Retinal pigment epithelial cell (primary cell): ENCODE measurements at regions not wholly inside any gene's neighbourhood (a gene's known extent, or its start where the extent isn't known, plus 50 kb on each side); places are given as distances from the start of the nearest gene placed in this dataset.

Source experiments
- DNase-seq: peaks from one replicate; pipeline ENCODE4 v3.0.0-alpha.2; 2010; ENCODE audit warnings: low read depth
- H3K4me3 ChIP-seq: 2 replicates; pipeline ENCODE4 v1.5.1; 2011; ENCODE audit warnings: mild to moderate bottlenecking, low read length, control low read depth, moderate library complexity
- TF ChIP-seq, protein P1 (sequence below): conservative IDR thresholded peaks from 2 replicates; pipeline ENCODE4 v1.5.1; 2011; ENCODE audit warnings: low read depth, low read length, control low read depth, inconsistent platforms

DNA sequence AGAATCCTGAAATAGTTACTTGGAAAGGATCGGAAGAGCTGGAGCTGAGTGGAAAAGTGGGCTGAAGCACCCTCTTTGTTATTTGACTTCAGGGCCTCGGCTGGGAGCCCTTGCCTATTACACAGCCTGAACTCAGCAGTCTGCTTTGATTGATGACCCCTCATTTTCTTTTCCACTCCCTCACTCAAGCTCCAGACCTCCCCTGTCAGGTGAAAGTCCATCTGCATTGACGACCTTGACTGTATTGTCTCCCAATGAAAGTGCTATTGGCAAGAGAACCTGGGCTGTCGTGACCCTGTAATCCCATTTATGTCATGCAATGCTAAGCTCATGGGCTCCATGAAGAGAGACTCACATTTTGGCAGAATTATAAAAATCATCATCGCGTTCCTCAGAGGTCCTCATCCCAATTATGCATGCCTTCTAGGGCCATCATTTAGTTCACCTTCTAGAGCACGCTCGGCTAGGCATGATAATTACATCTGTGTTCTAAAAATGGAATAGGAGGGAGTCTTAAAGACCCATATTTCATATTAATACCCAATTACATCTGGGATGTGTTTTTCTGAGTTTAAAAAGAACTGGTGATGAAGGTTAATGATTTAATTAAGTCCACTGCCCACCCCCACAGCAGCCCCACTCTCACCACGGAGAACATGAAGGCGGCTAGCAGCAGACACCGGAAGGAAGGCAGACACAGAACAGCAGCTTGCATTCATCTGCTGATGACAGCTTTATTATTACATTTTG lies 472.5 kb downstream of the PID1 start:
- TF ChIP-seq, protein P1, sequence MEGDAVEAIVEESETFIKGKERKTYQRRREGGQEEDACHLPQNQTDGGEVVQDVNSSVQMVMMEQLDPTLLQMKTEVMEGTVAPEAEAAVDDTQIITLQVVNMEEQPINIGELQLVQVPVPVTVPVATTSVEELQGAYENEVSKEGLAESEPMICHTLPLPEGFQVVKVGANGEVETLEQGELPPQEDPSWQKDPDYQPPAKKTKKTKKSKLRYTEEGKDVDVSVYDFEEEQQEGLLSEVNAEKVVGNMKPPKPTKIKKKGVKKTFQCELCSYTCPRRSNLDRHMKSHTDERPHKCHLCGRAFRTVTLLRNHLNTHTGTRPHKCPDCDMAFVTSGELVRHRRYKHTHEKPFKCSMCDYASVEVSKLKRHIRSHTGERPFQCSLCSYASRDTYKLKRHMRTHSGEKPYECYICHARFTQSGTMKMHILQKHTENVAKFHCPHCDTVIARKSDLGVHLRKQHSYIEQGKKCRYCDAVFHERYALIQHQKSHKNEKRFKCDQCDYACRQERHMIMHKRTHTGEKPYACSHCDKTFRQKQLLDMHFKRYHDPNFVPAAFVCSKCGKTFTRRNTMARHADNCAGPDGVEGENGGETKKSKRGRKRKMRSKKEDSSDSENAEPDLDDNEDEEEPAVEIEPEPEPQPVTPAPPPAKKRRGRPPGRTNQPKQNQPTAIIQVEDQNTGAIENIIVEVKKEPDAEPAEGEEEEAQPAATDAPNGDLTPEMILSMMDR, result no peak
- H3K4me3 ChIP-seq, result no peak overlapping the region
- DNase-seq, result no peak

GRCh38 chr2:228796386-228796785 lies 474.7 kb downstream of the PID1 start:
- TF ChIP-seq, protein P1, result no peak
- no peak for DNase-seq
- no peak overlapping the region for H3K4me3 ChIP-seq

- TF ChIP-seq, protein P1, result no peak
- no peak overlapping the region for H3K4me3 ChIP-seq
- DNase-seq, result no peak
Observed at GRCh38 chr2:228793116-228793515, 478.0 kb downstream of the PID1 start.

- TF ChIP-seq, protein P1, result no peak
- H3K4me3 ChIP-seq, result no peak overlapping the region
- no peak for DNase-seq
Observed at GRCh38 chr2:228786901-228787300, 484.2 kb downstream of the PID1 start.

DNA sequence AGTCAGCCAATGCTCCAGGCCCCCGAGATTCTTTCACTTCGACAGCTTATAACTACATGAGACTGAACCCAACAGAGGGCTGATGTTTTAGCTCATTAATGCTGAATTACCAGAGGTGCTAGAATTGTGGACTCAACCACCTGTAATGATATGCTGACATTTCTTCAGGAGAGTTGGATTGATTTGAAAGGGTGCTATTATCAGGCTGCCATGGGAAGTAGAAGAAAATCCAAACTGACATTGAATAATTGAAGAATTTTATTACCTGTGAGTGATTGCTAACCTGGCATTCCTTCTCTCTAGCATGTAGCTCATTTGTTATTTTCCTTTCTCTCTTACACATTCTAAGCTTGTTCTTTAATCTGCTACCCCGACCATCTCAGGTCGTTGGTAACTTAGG lies 488.8 kb downstream of the PID1 start:
- TF ChIP-seq, protein P1, result no peak
- no peak for DNase-seq
- no peak overlapping the region for H3K4me3 ChIP-seq

DNA sequence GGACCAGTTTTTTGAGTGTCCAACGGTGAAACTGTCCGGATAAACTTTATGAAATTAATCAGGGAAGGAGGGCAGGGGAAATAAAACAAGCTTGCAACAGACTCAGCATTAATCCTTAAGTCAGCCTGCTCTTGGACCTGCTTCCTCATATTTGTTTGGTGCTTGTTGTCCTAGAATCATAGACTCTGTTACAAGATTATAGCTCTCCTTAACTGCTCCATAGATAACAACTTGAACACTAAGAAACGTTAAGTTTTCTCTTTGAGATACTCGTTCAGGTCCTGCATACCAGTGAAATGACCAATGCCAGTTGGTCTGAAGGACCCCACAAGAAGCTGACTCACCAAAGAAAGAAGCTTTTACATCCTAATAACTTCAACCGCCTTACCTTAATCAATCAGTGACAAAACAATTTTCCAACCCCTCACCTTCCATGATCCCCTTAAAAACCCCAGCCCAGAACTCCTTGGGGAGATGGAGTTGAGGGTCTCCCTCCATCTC lies 493.2 kb downstream of the PID1 start:
- TF ChIP-seq, protein P1, result no peak
- no peak overlapping the region for H3K4me3 ChIP-seq
- peak; percentile 14 for DNase-seq

DNA sequence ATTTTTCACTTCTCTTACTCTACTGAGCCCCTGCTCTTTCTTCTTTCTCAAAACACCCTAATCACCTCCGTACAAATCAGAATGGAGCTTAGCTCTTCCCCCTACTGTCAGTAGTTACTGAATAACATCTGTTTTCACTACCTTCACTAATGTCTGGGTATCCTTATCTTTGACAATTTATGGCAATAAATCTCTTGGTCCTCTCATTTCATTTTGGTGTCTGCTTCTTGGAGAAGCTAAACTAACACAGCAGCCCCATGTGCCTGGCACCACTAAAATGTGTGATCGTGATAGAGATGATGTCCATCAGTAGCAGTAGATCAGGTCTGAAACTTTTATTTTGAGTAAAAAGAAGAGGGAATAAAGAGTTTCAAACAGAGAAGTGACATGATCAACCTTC lies 496.5 kb downstream of the PID1 start:
- H3K4me3 ChIP-seq, result no peak overlapping the region
- TF ChIP-seq, protein P1, result no peak
- no peak for DNase-seq
